OCI-LY7 (cell line): ENCODE measurements at regions not wholly inside any gene's neighbourhood (a gene's known extent, or its start where the extent isn't known, plus 50 kb on each side); places are given as distances from the start of the nearest gene placed in this dataset.

Experiments used
- BruUV-seq: library from RNA; stranded (reverse); fragments of 400-500 nt; replicated peaks from 2 replicates; lab custom pipeline; 2021; lab: Mats Ljungman, UMichigan
- CTCF ChIA-PET: fragments of 300-600 bp; sonication (Branson Sonifier 250); formaldehyde crosslinking; loops from one replicate; lab custom pipeline; 2022; ENCODE audit warnings: antibody characterized with exemption; ENCODE audit not compliant: unreplicated experiment; lab: Charles Lee
- POLR2A ChIA-PET: fragments of 300-600 bp; sonication (Branson Sonifier 250); formaldehyde crosslinking; loops from one replicate; lab custom pipeline; 2022; ENCODE audit warnings: antibody characterized with exemption; lab: Charles Lee
- DNase-seq: peaks from one replicate; pipeline ENCODE4 v3.0.0-alpha.2; 2015; ENCODE audit warnings: low spot score
- H2AFZ ChIP-seq: fragments of 200-600 bp; sonication (generic), shearing (Covaris generic); 2 replicates; pipeline ENCODE4 v1.6.1; 2014; ENCODE audit warnings: mild to moderate bottlenecking, antibody characterized with exemption, low read length, moderate library complexity
- H3K27ac ChIP-seq: fragments of 200-600 bp; sonication (generic); 2 replicates; pipeline ENCODE4 v1.5.1; 2014; ENCODE audit warnings: mixed run types, low read depth, mild to moderate bottlenecking, moderate library complexity, low read length, inconsistent platforms; ENCODE audit not compliant: poor library complexity, severe bottlenecking
- H3K36me3 ChIP-seq: fragments of 200-600 bp; sonication (generic); 2 replicates; pipeline ENCODE4 v1.6.1; 2014; ENCODE audit warnings: mild to moderate bottlenecking, antibody characterized with exemption, low read length, moderate library complexity, mixed read lengths; ENCODE audit not compliant: insufficient read depth
- H3K4me1 ChIP-seq: fragments of 200-600 bp; sonication (generic); 2 replicates; pipeline ENCODE4 v1.5.1; 2014; ENCODE audit warnings: mild to moderate bottlenecking, low read length; ENCODE audit not compliant: insufficient read depth, poor library complexity, severe bottlenecking
- H3K4me2 ChIP-seq: fragments of 200-600 bp; sonication (generic); 2 replicates; pipeline ENCODE4 v1.6.1; 2014; ENCODE audit warnings: mild to moderate bottlenecking, low read length
- H3K4me3 ChIP-seq: fragments of 200-600 bp; sonication (generic); 2 replicates; pipeline ENCODE4 v1.5.1; 2014; ENCODE audit warnings: mild to moderate bottlenecking, low read depth, low read length; ENCODE audit not compliant: poor library complexity, severe bottlenecking
- H3K79me2 ChIP-seq: fragments of 200-600 bp; sonication (generic); 2 replicates; pipeline ENCODE4 v1.6.1; 2016; ENCODE audit warnings: low read depth, mild to moderate bottlenecking, low read length, moderate library complexity, mixed read lengths; ENCODE audit not compliant: insufficient read depth
- H3K9me2 ChIP-seq: fragments of 200-600 bp; sonication (generic); 2 replicates; pipeline ENCODE4 v1.6.1; 2016; ENCODE audit warnings: mild to moderate bottlenecking, low read length, mixed read lengths; ENCODE audit not compliant: insufficient read depth
- H3K9me3 ChIP-seq: fragments of 200-600 bp; sonication (generic); 2 replicates; pipeline ENCODE4 v1.6.1; 2014; ENCODE audit warnings: mild to moderate bottlenecking, mixed run types, low read length, mixed read lengths
- H4K20me1 ChIP-seq: fragments of 200-600 bp; sonication (generic); 2 replicates; pipeline ENCODE4 v1.6.1; 2014; ENCODE audit warnings: mild to moderate bottlenecking, antibody characterized with exemption, low read length, moderate library complexity, mixed read lengths; ENCODE audit not compliant: insufficient read depth
- EZH2phosphoT487 ChIP-seq: fragments of 200-600 bp; sonication (generic); IDR thresholded peaks from 2 replicates; pipeline ENCODE4 v1.6.1; 2018; ENCODE audit warnings: low read depth, borderline replicate concordance, mild to moderate bottlenecking, mixed run types, antibody characterized with exemption, low read length, moderate library complexity, mixed read lengths
- intact Hi-C: fragments of 100-400 bp; cut with micrococcal nuclease; formaldehyde crosslinking; loops from one replicate; pipeline ENCODE4 v1.10.0; 2022; ENCODE audit not compliant: unreplicated experiment
- TF ChIP-seq, protein P1 (sequence below): fragments of 200-600 bp; sonication (generic); conservative IDR thresholded peaks from 2 replicates; pipeline ENCODE4 v1.5.1; 2014; ENCODE audit warnings: mild to moderate bottlenecking, antibody characterized with exemption, low read length, moderate library complexity, mixed read lengths

DNA sequence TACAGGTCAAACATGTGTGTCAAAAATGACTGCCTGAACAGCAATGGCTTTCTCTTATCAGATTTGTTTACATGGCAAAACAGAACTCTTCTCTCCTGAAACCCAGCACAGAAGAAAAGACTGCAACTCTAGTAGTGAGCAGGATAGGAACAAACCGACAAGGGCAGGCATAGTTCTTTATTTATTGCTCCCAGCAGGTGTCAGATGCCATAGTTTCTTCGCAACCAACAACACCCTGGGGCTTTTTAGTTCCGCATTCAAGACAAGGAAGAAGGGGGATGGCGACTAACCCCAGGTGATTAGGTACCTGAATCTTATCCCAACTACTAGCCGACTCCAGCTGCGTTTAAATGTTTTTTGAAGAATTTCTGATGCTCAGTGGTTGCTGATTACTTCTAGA is 367.5 kb upstream of the FIGN start:
- intact Hi-C loops, result no loop called here
- Histone ChIP-seq H3K9me3 (no peaks in the 10 kb centered on the region), H3K79me2 (no peaks in the 10 kb centered on the region), H3K4me3 (no peak overlapping the region), H3K4me1 (no peaks in the 10 kb centered on the region), H3K9me2 (no peaks in the 10 kb centered on the region), H3K36me3 (no peaks in the 10 kb centered on the region), H2AFZ (no peak overlapping the region), H4K20me1 (no peaks in the 10 kb centered on the region), H3K4me2 (no peak overlapping the region), H3K27ac (no peak overlapping the region)
- CTCF ChIA-PET, result no interaction called here
- POLR2A ChIA-PET, result no interaction called here
- BruUV-seq, result no TSS peak
- no peak for TF ChIP-seq EZH2phosphoT487
- TF ChIP-seq, protein P1, sequence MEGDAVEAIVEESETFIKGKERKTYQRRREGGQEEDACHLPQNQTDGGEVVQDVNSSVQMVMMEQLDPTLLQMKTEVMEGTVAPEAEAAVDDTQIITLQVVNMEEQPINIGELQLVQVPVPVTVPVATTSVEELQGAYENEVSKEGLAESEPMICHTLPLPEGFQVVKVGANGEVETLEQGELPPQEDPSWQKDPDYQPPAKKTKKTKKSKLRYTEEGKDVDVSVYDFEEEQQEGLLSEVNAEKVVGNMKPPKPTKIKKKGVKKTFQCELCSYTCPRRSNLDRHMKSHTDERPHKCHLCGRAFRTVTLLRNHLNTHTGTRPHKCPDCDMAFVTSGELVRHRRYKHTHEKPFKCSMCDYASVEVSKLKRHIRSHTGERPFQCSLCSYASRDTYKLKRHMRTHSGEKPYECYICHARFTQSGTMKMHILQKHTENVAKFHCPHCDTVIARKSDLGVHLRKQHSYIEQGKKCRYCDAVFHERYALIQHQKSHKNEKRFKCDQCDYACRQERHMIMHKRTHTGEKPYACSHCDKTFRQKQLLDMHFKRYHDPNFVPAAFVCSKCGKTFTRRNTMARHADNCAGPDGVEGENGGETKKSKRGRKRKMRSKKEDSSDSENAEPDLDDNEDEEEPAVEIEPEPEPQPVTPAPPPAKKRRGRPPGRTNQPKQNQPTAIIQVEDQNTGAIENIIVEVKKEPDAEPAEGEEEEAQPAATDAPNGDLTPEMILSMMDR, result no peak
- no peak for DNase-seq

DNA sequence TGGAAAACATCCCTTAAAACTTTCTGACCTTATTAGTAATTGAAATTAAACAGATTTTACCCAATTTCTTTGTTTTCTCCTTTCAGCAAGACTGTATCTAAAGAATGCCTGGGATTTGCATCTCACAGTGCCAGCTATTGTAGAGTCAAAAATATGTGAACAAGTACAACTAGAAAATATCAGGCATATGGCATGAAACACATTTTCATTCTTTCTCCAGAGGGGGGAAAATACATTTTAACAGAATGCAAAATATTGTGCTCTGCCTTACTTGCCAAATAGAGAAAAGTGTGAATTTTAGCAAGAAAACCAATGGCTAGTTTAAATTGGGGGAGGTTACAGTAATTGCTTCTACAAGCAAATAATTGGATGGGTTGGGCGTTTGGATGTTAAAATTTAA is 366.6 kb upstream of the FIGN start:
- no peaks in the 10 kb centered on the region for H3K4me1 ChIP-seq
- no peak for TF ChIP-seq EZH2phosphoT487
- TF ChIP-seq, protein P1, result no peak
- H3K9me2 ChIP-seq, result no peaks in the 10 kb centered on the region
- no peaks in the 10 kb centered on the region for H3K79me2 ChIP-seq
- no peak overlapping the region for H2AFZ ChIP-seq
- ChIA-PET POLR2A (no interaction called here), CTCF (no interaction called here)
- no peak overlapping the region for H3K4me3 ChIP-seq
- no peaks in the 10 kb centered on the region for H3K36me3 ChIP-seq
- intact Hi-C loops, result no loop called here
- no peak for DNase-seq
- no peaks in the 10 kb centered on the region for H4K20me1 ChIP-seq
- no TSS peak for BruUV-seq
- H3K4me2 ChIP-seq, result no peak overlapping the region
- no peaks in the 10 kb centered on the region for H3K9me3 ChIP-seq
- no peak overlapping the region for H3K27ac ChIP-seq

DNA sequence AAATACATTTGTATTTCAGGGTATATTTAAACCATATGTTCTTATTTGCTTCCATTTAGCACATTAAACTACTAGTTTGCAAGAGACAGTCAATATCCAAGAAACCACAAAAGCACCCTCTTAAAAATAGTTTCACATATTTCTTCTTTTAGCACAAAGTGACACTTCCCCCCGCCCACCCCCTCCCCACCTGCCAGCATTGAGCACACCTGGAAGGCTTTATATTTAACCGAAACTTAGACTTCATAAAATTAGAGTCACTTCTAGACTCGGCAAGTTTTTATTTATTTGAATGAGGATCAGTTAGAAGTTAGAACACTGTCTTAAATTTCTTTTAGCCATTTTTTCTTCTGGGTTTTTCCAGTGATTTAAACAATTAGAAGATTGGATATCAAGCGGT is 355.9 kb upstream of the FIGN start:
- no peak overlapping the region for H3K4me3 ChIP-seq
- no peak for TF ChIP-seq EZH2phosphoT487

More for the DNA sequence above, 355.9 kb upstream of the FIGN start:
- Histone ChIP-seq H3K9me2 (no peaks in the 10 kb centered on the region), H3K9me3 (no peaks in the 10 kb centered on the region), H2AFZ (no peak overlapping the region), H3K4me1 (peaks cover 12% of the 10 kb centered on the region), H3K36me3 (no peaks in the 10 kb centered on the region), H3K79me2 (no peaks in the 10 kb centered on the region), H3K4me2 (no peak overlapping the region), H4K20me1 (no peaks in the 10 kb centered on the region), H3K27ac (no peak overlapping the region)
- ChIA-PET CTCF (no interaction called here), POLR2A (interaction anchor here (0.9 kb wide), 1 partner anchor 9 kb away, joined by 3 read pairs; no protein-coding TSS in a partner anchor)
- BruUV-seq, result no TSS peak
- peak; percentile 8 for DNase-seq
- intact Hi-C loops, result no loop called here
